Retinal pigment epithelial cell (primary cell): ENCODE measurements at regions not wholly inside any gene's neighbourhood (a gene's known extent, or its start where the extent isn't known, plus 50 kb on each side); places are given as distances from the start of the nearest gene placed in this dataset.

Experiments used
- DNase-seq: peaks from one replicate; pipeline ENCODE4 v3.0.0-alpha.2; 2010; ENCODE audit warnings: low read depth
- H3K4me3 ChIP-seq: 2 replicates; pipeline ENCODE4 v1.5.1; 2011; ENCODE audit warnings: mild to moderate bottlenecking, low read length, control low read depth, moderate library complexity
- TF ChIP-seq, protein P1 (sequence below): conservative IDR thresholded peaks from 2 replicates; pipeline ENCODE4 v1.5.1; 2011; ENCODE audit warnings: low read depth, low read length, control low read depth, inconsistent platforms

DNA sequence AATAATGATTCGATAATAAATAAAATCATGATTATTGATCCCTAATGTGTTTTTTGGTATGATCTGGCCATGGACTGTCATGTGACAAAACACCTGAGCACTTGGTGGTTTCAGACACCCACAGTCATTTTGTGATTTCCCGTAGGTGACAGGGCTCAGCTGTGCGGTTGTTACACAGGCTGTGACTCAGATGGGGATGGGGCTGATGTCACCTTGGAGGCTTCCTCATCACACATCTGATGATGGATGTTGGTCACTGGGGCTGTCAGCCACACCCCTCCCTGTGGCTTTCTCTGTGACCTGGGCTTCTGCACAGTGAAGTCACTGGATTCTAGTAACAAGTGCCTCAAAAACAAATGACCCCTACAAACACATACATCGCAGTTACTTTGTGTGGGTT is 995.1 kb downstream of the BRD1 start:
- DNase-seq, result no peak
- TF ChIP-seq, protein P1, sequence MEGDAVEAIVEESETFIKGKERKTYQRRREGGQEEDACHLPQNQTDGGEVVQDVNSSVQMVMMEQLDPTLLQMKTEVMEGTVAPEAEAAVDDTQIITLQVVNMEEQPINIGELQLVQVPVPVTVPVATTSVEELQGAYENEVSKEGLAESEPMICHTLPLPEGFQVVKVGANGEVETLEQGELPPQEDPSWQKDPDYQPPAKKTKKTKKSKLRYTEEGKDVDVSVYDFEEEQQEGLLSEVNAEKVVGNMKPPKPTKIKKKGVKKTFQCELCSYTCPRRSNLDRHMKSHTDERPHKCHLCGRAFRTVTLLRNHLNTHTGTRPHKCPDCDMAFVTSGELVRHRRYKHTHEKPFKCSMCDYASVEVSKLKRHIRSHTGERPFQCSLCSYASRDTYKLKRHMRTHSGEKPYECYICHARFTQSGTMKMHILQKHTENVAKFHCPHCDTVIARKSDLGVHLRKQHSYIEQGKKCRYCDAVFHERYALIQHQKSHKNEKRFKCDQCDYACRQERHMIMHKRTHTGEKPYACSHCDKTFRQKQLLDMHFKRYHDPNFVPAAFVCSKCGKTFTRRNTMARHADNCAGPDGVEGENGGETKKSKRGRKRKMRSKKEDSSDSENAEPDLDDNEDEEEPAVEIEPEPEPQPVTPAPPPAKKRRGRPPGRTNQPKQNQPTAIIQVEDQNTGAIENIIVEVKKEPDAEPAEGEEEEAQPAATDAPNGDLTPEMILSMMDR, result no peak
- no peak overlapping the region for H3K4me3 ChIP-seq

DNA sequence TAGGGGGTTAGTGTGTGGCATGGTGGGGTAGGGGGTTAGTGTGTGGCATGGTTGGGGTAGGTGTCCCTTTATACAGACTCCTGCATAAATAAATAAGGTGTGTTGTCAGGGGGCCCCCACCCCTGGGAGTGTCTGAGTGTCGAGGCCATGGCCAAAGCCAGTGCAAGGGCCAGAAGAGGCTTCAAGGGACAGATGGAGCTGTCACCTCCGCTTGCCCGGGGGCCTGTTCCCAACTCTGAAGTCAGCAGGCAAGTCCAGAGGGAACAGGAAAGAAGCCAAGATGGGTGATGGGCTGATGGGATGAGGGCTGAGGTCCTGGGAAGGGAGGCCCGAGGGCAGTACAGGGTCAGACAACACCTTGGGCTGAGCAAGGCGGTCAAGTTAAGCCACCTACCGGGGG is 997.8 kb downstream of the BRD1 start:
- TF ChIP-seq, protein P1, result no peak
- H3K4me3 ChIP-seq, result no peak overlapping the region
- DNase-seq, result no peak

DNA sequence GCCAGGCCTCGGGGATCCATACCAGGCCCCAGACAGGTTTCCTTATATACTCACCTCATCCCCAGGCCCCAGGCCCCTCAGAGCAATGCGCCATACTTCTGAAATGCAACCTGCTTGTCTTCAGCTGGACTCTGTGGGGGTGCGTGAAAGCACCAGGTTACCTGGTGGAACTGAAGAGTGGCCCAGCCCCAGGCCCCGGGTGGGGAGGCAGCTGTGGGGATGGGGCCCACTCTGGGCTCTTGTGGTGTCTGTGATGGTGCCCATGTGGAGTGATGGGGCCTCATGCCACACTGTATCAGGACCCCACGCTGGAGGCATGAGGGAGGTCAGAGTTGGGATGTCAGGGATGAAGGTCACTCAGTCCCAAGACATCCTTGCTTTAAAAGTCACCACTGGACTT is 999.0 kb downstream of the BRD1 start:
- DNase-seq, result no peak
- TF ChIP-seq, protein P1, result no peak
- H3K4me3 ChIP-seq, result no peak overlapping the region

DNA sequence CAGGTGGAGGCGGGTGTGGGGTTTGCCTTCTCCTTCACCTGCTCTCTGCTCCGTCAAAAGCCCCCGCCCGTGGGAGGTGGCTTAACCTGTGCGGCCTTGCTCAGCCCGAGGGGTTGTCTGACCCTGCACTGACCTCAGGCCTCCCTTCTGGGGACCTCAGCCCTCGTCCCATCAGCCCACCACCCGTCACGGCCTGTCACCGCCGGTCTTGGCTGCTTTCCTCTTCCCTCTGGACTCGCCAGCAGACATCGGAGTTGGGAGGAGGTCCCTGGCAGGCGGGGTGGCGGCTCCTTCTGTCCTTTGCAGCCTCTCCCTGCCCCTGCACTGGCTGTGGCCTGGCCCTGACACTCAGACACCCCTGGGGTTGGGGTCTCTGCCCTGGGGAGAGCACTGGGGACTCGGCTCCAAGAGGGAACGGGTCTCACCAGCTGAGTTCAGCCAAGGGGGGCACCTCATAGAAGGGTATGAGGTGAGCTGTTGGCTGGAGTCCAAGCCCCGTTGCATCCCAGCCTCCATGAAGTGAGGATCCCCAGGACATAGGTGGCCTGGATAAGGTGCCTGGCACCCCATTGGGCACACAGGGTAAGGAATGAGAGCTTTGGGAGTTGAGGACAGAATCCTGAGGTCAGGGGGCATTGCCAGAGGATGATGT is 999.6 kb downstream of the BRD1 start:
- no peak overlapping the region for H3K4me3 ChIP-seq
- DNase-seq, result no peak
- TF ChIP-seq, protein P1, result no peak

DNA sequence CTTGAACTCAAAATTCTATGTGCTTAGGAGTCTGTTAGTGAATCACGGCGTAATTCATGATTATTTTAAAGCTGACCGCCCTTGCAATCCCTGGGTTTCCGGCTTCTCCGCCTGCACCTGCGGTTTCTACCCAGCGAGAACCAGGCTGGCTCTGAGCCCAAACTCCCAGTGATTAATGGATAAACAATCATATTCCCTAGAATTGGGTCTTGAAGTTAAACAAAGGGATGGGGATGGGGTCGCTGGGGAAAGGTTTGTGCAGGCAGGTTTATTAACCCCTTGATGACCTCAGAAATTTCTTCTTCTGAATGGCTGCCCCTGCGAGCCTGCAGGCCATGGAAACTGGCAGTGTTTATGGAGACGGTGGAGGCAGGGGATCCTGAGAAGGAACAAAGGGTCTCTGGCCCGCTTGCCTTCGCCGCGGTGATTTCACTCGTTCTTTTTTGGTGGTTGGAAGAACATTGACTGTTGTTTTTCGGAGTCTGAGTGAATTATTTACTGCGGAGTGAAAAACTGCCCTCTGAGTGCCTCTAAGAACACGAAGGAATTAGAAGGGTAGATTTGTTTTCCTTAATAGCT is 1000.3 kb downstream of the BRD1 start:
- TF ChIP-seq, protein P1, result no peak
- no peak for DNase-seq
- H3K4me3 ChIP-seq, result no peak overlapping the region

DNA sequence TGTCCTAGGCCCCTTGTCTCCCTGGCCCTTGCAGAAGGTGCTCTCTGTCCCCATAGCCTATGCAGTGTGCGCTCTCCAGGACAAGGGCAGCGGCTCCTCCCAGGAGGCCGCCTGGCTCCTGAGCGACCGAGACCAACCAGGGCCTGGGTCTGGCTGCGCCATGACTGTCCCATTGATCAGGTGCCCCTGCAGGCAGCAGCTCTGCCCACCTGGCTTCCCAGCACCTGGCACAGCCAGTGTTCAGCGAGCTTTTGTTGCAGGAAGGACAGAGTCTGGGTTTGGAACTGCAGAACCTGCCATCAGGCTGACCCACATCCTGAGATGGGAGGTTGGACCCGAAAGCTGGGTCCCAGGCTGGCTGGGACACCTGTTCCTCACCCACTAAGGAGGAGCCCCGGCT is 1001.1 kb downstream of the BRD1 start:
- TF ChIP-seq, protein P1, result no peak
- no peak for DNase-seq
- H3K4me3 ChIP-seq, result no peak overlapping the region

DNA sequence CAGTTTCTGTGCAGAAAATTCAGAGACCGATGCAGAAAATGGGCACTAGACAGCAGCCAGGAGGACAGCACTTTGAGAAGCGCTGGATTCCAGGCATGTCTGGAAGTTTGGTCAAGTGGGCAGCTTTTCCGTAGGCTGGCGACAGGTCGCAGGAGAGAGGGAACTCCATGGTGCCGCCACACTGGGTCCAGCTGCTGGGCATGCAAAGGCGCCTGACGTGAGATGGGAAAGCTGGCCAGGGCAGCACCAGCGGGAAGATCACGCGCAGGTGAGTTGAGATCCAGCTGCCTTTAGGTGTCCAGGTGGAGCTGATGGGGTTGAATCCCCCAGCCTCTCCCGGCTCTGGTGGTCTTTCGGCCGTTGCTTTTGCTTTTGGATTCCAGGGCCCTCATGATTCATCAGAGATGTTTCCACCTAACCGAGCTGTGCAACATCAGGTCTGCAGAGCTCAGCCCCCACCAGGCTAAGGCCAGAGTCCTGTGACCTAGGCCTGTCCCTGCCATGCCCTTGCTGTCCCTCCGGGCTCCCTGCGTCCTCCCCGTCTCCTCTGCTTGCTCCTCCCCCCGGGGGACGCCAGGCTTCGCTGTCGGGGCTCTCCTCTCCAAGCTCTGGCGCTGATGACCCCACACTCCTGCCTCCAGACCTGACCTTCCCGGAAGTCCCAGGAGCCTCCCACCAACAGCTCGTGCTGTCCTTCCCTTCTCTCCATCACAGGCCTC is 1001.7 kb downstream of the BRD1 start:
- TF ChIP-seq, protein P1, result no peak
- DNase-seq, result no peak
- H3K4me3 ChIP-seq, result no peak overlapping the region
